ENCODE measurements at regions not wholly inside any gene's neighbourhood (a gene's known extent, or its start where the extent isn't known, plus 50 kb on each side); places are given as distances from the start of the nearest gene placed in this dataset.

- Histone ChIP-seq H3K27ac (replicated peaks) (no peak overlapping the region), H3K27me3 (ENCODE audit: insufficient read depth, poor library complexity, severe bottlenecking) (no peaks in the 10 kb centered on the region), H3K4me3 (replicated peaks; ENCODE audit: insufficient read depth, low read length) (no peak overlapping the region)
- TF ChIP-seq SPI1 (IDR thresholded peaks at IDR 0.05; ENCODE audit: borderline replicate concordance, low read depth): no peak
- TF ChIP-seq GABPA (IDR thresholded peaks at IDR 0.05; ENCODE audit: low read depth): no peak
- no peak for TF ChIP-seq REST (IDR thresholded peaks at IDR 0.05; ENCODE audit: insufficient replicate concordance, low read depth)
- no peak for TF ChIP-seq POLR2AphosphoS5 (IDR thresholded peaks at IDR 0.05; ENCODE audit: low read depth)
- TF ChIP-seq CTCF (IDR thresholded peaks at IDR 0.05; ENCODE audit: insufficient read depth, low read length): no peak
- no peak for DNase-seq (ENCODE audit: low read depth in 1 of 2, low spot score in 1 of 2)
Observed at GRCh38 chr14:84262932-84263331, 1267.0 kb upstream of the FLRT2 start.

GRCh38 chr14:84272290-84272721 lies 1257.6 kb upstream of the FLRT2 start:
- TF ChIP-seq POLR2AphosphoS5 (IDR thresholded peaks at IDR 0.05; ENCODE audit: low read depth) (no peak), REST (IDR thresholded peaks at IDR 0.05; ENCODE audit: insufficient replicate concordance, low read depth) (no peak), CTCF (IDR thresholded peaks at IDR 0.05; ENCODE audit: insufficient read depth, low read length) (no peak), SPI1 (IDR thresholded peaks at IDR 0.05; ENCODE audit: borderline replicate concordance, low read depth) (no peak), GABPA (IDR thresholded peaks at IDR 0.05; ENCODE audit: low read depth) (no peak)
- peak; percentile 5 to 38 for DNase-seq (ENCODE audit: low read depth in 1 of 2, low spot score in 1 of 2)
- Histone ChIP-seq H3K4me3 (replicated peaks; ENCODE audit: insufficient read depth, low read length) (no peak overlapping the region), H3K27ac (replicated peaks) (no peak overlapping the region), H3K27me3 (ENCODE audit: insufficient read depth, poor library complexity, severe bottlenecking) (no peaks in the 10 kb centered on the region)

GRCh38 chr14:84273181-84273580 lies 1256.8 kb upstream of the FLRT2 start:
- Histone ChIP-seq H3K4me3 (replicated peaks; ENCODE audit: insufficient read depth, low read length) (no peak overlapping the region), H3K27me3 (ENCODE audit: insufficient read depth, poor library complexity, severe bottlenecking) (no peaks in the 10 kb centered on the region), H3K27ac (replicated peaks) (no peak overlapping the region)
- TF ChIP-seq GABPA (IDR thresholded peaks at IDR 0.05; ENCODE audit: low read depth) (no peak), REST (IDR thresholded peaks at IDR 0.05; ENCODE audit: insufficient replicate concordance, low read depth) (no peak), CTCF (IDR thresholded peaks at IDR 0.05; ENCODE audit: insufficient read depth, low read length) (no peak), POLR2AphosphoS5 (IDR thresholded peaks at IDR 0.05; ENCODE audit: low read depth) (no peak), SPI1 (IDR thresholded peaks at IDR 0.05; ENCODE audit: borderline replicate concordance, low read depth) (no peak)
- DNase-seq (ENCODE audit: low read depth in 1 of 2, low spot score in 1 of 2): no peak
